Amniotic stem cell (primary cell): ENCODE measurements at regions not wholly inside any gene's neighbourhood (a gene's known extent, or its start where the extent isn't known, plus 50 kb on each side); places are given as distances from the start of the nearest gene placed in this dataset.

ENCODE experiments used
- DNase-seq: peaks from one replicate; lab custom pipeline; 2025; lab: John Stamatoyannopoulos, UW

GRCh38 chr14:100659345-100660001 is 67.2 kb upstream of the DLK1 start:
- no peak for DNase-seq

GRCh38 chr14:100660498-100660881 is 66.2 kb upstream of the DLK1 start:
- no peak for DNase-seq

GRCh38 chr14:100660882-100661635 is 65.6 kb upstream of the DLK1 start:
- DNase-seq = no peak

- DNase-seq = no peak
Observed at GRCh38 chr14:100662879-100663760, 63.6 kb upstream of the DLK1 start.

- DNase-seq = no peak
Observed at GRCh38 chr14:100663761-100664052, 63.0 kb upstream of the DLK1 start.

GRCh38 chr14:100664231-100664630 is 62.5 kb upstream of the DLK1 start:
- DNase-seq = no peak

GRCh38 chr14:100664841-100665510 is 61.7 kb upstream of the DLK1 start:
- no peak for DNase-seq

- DNase-seq = no peak
Observed at GRCh38 chr14:100665511-100666032, 61.1 kb upstream of the DLK1 start.

- DNase-seq = no peak
Observed at GRCh38 chr14:100666403-100666802, 60.3 kb upstream of the DLK1 start.

- no peak for DNase-seq
Observed at GRCh38 chr14:100666851-100667250, 59.8 kb upstream of the DLK1 start.

- no peak for DNase-seq
Observed at GRCh38 chr14:100667656-100668055, 59.0 kb upstream of the DLK1 start.

- DNase-seq = no peak
Observed at GRCh38 chr14:100668352-100668751, 58.3 kb upstream of the DLK1 start.

- no peak for DNase-seq
Observed at GRCh38 chr14:100669011-100669412, 57.7 kb upstream of the DLK1 start.

GRCh38 chr14:100669468-100669867 is 57.2 kb upstream of the DLK1 start:
- DNase-seq = no peak

- DNase-seq = no peak
Observed at GRCh38 chr14:100670017-100670752, 56.5 kb upstream of the DLK1 start.

GRCh38 chr14:100670753-100671049 is 56.0 kb upstream of the DLK1 start:
- DNase-seq = no peak

GRCh38 chr14:100671386-100671901 is 55.2 kb upstream of the DLK1 start:
- DNase-seq = no peak

- DNase-seq = no peak
Observed at GRCh38 chr14:100671906-100672305, 54.8 kb upstream of the DLK1 start.

- no peak for DNase-seq
Observed at GRCh38 chr14:100673085-100673806, 53.4 kb upstream of the DLK1 start.

- DNase-seq = no peak
Observed at GRCh38 chr14:100673807-100674154, 52.9 kb upstream of the DLK1 start.

GRCh38 chr14:100674428-100674827 is 52.3 kb upstream of the DLK1 start:
- DNase-seq = no peak
